ENCODE measurements at regions not wholly inside any gene's neighbourhood (a gene's known extent, or its start where the extent isn't known, plus 50 kb on each side); places are given as distances from the start of the nearest gene placed in this dataset.

GRCh38 chr1:100624886-100625610, 87.1 kb downstream of the GPR88 start:
- peaks cover 0 to 41% (median 0%) of the 10 kb centered on the region in 12 donors for H3K4me1 ChIP-seq
- no peak for DNase-seq
- H3K4me3 ChIP-seq = no peak overlapping the region
- H3K36me3 ChIP-seq = no peaks in the 10 kb centered on the region
- WGBS, 4 donors = 87 to 94% (median 91%) methylated on average over 9 of the region's 9 CpGs
- intact Hi-C loops (cut with DNase I) = no loop called here
- H3K9me3 ChIP-seq = no peaks in the 10 kb centered on the region
- TF ChIP-seq POLR2A (IDR thresholded peaks at IDR 0.05) (no peak), CTCF (IDR thresholded peaks at IDR 0.05) (no peak)
- no peak overlapping the region for H3K27ac ChIP-seq
- H3K27me3 ChIP-seq = no peaks in the 10 kb centered on the region
- ATAC-seq = no peak

DNA sequence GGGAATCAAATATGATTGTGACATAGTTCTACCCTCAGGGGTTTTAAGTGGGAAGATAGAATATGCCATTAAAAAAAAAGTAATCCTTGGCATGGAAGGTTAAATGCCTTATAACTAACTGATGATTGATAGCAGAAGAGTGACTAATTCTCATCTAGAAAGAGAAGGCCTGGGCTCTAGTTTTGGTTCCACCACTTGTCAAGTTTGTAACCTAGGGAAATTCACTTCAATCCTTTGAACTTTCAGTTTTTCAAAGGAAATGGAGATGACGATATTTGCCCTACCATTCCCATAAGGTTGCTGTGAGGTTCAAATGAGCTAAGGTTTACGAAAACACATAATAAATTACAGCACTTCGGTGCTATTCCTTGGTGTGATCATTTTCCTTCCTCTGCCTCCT, 88.5 kb downstream of the GPR88 start:
- no peak overlapping the region for H3K4me3 ChIP-seq
- H3K27me3 ChIP-seq = no peaks in the 10 kb centered on the region
- no peaks in the 10 kb centered on the region for H3K9me3 ChIP-seq
- no peaks in the 10 kb centered on the region for H3K36me3 ChIP-seq
- intact Hi-C loops (cut with DNase I) = no loop called here
- no peak for DNase-seq
- TF ChIP-seq POLR2A (IDR thresholded peaks at IDR 0.05) = no peak
- TF ChIP-seq CTCF (IDR thresholded peaks at IDR 0.05) = no peak
- WGBS, 4 donors = 75 to 85% (median 79%) methylated on average over 3 of the region's 3 CpGs
- peaks cover 0 to 52% (median 0%) of the 10 kb centered on the region in 12 donors for H3K4me1 ChIP-seq
- peak overlapping the region in 1 of 12 donors; percentile 82 for H3K27ac ChIP-seq
- no peak for ATAC-seq

DNA sequence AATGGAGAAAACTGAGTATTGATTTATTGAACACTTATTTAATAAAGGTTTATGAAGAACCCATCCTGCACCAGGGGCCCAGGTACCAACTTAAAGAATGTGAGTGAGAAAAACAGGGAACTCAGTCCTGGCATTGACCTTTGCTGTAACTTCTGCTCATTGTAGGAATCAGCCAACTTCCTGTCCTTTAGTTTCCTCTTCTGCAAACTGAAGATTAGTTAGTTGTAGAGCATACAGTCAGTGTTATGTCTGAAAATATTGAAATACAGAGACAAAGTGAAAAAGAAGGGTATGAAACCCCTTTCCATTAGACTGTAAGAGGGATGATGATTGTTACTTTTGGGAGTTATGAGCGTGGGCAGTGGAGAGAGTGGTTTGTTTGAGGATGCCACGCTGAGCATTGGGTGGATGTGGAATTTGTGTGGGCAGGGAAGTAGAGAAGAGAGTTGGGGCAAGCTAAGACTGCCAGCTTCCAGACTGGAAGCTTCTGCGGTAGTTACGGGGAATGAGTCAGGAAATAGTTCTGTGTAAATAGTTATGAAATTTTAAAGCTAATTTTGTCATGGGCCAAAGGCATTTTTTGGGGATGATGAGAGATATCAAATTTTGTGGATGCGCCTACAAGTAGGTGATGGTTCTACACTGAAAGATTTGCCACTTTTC, 89.2 kb downstream of the GPR88 start:
- Histone ChIP-seq H3K27ac (peak overlapping the region in 1 of 12 donors; percentile 82), H3K4me1 (peaks cover 0 to 56% (median 0%) of the 10 kb centered on the region in 12 donors)

More for the DNA sequence above, 89.2 kb downstream of the GPR88 start:
- DNase-seq = no peak
- Histone ChIP-seq H3K4me3 (no peak overlapping the region), H3K36me3 (no peaks in the 10 kb centered on the region), H3K9me3 (no peaks in the 10 kb centered on the region), H3K27me3 (no peaks in the 10 kb centered on the region)
- peak in 1 of 4 donors; percentile 34 for ATAC-seq
- TF ChIP-seq CTCF (IDR thresholded peaks at IDR 0.05) = no peak
- TF ChIP-seq POLR2A (IDR thresholded peaks at IDR 0.05) = no peak
- WGBS, 4 donors = 79 to 86% (median 85%) methylated on average over 5 of the region's 5 CpGs
- intact Hi-C loops (cut with DNase I) = no loop called here

Data from heart left ventricle (tissue), 16 donors.